AG04450 (cell line): ENCODE measurements at regions not wholly inside any gene's neighbourhood (a gene's known extent, or its start where the extent isn't known, plus 50 kb on each side); places are given as distances from the start of the nearest gene placed in this dataset.

Experiments
- CTCF ChIA-PET: fragments of 300-600, 350-600 bp; formaldehyde crosslinking; extraction: SDS; loops from one replicate; lab custom pipeline; 2022; ENCODE audit warnings: antibody characterized with exemption, inconsistent platforms; lab: Charles Lee
- POLR2A ChIA-PET: fragments of 350-600 bp; formaldehyde crosslinking; extraction: SDS; loops from one replicate; lab custom pipeline; 2021; ENCODE audit warnings: antibody characterized with exemption, inconsistent platforms; lab: Yijun Ruan, JAX
- DNase-seq: peaks from one replicate; pipeline ENCODE4 v3.0.0-alpha.2; 2011; ENCODE audit warnings: low read depth, low spot score
- H3K27ac ChIP-seq: one replicate; pipeline ENCODE4 v1.5.1; 2012; ENCODE audit warnings: low read depth, low read length, control low read depth
- H3K27me3 ChIP-seq: one replicate; pipeline ENCODE4 v1.6.0; 2012; ENCODE audit warnings: low read length; ENCODE audit not compliant: control insufficient read depth, insufficient read depth
- H3K4me3 ChIP-seq: 2 replicates; pipeline ENCODE4 v1.5.1; 2011; ENCODE audit warnings: mild to moderate bottlenecking, low read depth, low read length, control low read depth
- H3K9me3 ChIP-seq: 2 replicates; pipeline ENCODE4 v1.5.1; 2012; ENCODE audit warnings: low read length; ENCODE audit not compliant: control insufficient read depth, insufficient read depth
- TF ChIP-seq, protein P1 (sequence below): IDR thresholded peaks from 2 replicates; pipeline ENCODE4 v1.5.1; 2011; ENCODE audit warnings: low read depth, low read length, control low read depth, inconsistent platforms

DNA sequence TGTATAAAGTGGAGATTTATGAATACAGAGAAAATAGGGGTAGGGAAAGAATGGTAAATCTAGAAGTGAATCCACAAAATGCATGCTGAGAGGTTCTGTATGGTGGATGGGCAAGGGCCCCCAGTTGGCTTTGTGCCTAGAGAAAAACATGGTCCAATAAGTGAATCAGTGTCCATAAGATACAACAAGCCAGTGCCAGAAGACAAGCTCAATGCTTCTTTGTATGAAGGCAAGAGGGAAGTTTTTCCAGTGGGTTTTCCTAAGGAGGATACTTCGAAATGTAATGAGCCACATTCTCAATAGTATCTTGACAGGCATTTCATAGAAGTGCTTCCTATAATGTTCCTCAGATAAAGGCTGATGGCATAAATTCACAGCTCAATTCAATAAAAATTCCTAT, 169.4 kb upstream of the HMCN1 start:
- ChIA-PET POLR2A (interaction anchor here (0.8 to 1.0 kb wide), 2 partner anchors 248 to 325 kb away, joined by 3 to 5 read pairs; partner anchors contain the start of gene IVNS1ABP), CTCF (interaction anchor here (0.6 to 2.2 kb wide), 4 partner anchors 17 to 395 kb away, joined by 3 to 9 read pairs (median 4); no protein-coding TSS in a partner anchor)
- TF ChIP-seq, protein P1, sequence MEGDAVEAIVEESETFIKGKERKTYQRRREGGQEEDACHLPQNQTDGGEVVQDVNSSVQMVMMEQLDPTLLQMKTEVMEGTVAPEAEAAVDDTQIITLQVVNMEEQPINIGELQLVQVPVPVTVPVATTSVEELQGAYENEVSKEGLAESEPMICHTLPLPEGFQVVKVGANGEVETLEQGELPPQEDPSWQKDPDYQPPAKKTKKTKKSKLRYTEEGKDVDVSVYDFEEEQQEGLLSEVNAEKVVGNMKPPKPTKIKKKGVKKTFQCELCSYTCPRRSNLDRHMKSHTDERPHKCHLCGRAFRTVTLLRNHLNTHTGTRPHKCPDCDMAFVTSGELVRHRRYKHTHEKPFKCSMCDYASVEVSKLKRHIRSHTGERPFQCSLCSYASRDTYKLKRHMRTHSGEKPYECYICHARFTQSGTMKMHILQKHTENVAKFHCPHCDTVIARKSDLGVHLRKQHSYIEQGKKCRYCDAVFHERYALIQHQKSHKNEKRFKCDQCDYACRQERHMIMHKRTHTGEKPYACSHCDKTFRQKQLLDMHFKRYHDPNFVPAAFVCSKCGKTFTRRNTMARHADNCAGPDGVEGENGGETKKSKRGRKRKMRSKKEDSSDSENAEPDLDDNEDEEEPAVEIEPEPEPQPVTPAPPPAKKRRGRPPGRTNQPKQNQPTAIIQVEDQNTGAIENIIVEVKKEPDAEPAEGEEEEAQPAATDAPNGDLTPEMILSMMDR = no peak
- Histone ChIP-seq H3K27ac (no peak overlapping the region), H3K9me3 (no peaks in the 10 kb centered on the region), H3K4me3 (no peak overlapping the region), H3K27me3 (no peaks in the 10 kb centered on the region)
- DNase-seq = no peak

DNA sequence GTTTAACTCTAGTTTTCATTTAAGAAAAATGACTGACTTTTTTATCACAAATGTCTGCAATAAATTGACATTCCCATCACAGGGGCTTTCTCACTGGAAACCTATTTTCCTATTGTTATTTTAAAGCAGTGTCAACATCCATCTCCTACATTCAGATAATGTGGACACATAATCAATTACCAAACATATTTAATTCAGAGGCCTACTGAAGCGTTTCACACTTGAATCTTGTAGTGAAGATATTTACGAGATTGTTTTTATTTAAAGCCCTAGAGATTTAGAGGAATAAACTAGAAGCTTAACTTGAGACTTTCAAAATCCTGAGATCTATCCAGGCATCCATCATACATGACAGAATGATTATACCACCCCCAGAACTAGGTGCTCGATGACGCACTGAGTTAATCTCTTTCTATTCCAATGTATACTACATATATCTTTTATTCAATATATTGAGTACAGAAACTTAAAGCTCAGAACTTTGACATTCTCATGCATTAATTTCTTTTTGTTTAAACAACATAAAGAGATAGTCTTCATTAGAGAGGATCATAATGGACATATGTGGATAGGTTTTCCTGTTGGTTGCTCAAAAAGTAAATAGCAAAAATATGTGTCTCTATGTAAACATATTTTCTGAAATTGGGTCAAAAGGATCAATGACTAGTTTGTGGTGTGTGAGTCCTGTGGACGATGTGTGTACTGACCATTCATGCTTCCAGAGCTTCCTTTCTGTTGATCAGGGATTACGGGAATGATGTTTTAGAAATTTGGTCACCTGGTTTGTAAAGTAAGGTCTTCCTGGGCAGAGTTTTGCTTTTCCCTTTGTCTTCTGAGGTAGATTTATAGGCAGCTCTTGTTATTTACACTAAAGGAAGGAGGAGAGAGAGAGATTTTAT, 171.5 kb upstream of the HMCN1 start:
- TF ChIP-seq, protein P1 = no peak
- Histone ChIP-seq H3K27ac (no peak overlapping the region), H3K9me3 (no peaks in the 10 kb centered on the region), H3K4me3 (no peak overlapping the region), H3K27me3 (no peaks in the 10 kb centered on the region)
- DNase-seq = no peak
- ChIA-PET CTCF (interaction anchor here (1.1 kb wide), 1 partner anchor 33 kb away, joined by 5 read pairs; no protein-coding TSS in a partner anchor), POLR2A (interaction anchor here (0.6 kb wide), 1 partner anchor 80 kb away, joined by 3 read pairs; no protein-coding TSS in a partner anchor)

- Histone ChIP-seq H3K27ac (no peak overlapping the region), H3K27me3 (no peaks in the 10 kb centered on the region), H3K4me3 (no peak overlapping the region), H3K9me3 (no peaks in the 10 kb centered on the region)
- CTCF ChIA-PET = interaction anchor here (2.7 kb wide), 1 partner anchor 108 kb away, joined by 10 read pairs; no protein-coding TSS in a partner anchor
- POLR2A ChIA-PET = no interaction called here
- no peak for DNase-seq
- TF ChIP-seq, protein P1 = no peak
Observed at GRCh38 chr1:185561629-185562028, 172.6 kb upstream of the HMCN1 start.

DNA sequence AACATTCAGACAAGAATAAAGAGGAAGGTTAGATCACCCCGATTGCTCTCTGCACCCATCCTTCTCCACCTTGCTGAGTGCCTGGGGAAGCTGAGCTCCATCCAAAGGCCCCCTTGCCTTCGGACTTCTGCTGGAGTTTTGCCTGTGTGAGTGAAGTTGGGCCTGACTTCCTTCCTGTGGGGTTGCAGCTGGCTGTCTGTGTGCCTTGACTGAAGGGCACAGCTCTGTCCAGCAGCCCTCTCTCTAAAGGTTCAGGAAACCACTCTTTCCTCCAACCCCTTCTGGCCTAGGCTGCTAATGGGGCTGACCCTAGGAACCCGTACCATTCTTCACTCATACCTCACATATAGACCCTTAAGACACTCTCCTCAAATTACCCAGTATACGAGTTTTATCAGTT, 173.4 kb upstream of the HMCN1 start:
- POLR2A ChIA-PET = no interaction called here
- CTCF ChIA-PET = interaction anchor here (0.8 to 2.7 kb wide), 5 partner anchors 12 to 391 kb away, joined by 3 to 10 read pairs (median 3); no protein-coding TSS in a partner anchor
- no peaks in the 10 kb centered on the region for H3K27me3 ChIP-seq
- TF ChIP-seq, protein P1 = no peak
- H3K9me3 ChIP-seq = no peaks in the 10 kb centered on the region
- H3K4me3 ChIP-seq = no peak overlapping the region
- H3K27ac ChIP-seq = no peak overlapping the region
- no peak for DNase-seq
